C4-2B (cell line): ENCODE measurements at regions not wholly inside any gene's neighbourhood (a gene's known extent, or its start where the extent isn't known, plus 50 kb on each side); places are given as distances from the start of the nearest gene placed in this dataset.
"Not testable (repeated sequence)": the region's sequence is repeated elsewhere in the genome, so short reads cannot be mapped to it uniquely, and the experiment has no call there.

Experiments
- CTCF ChIP-seq: fragments of 450-650 bp; conservative IDR thresholded peaks from 2 replicates; pipeline ENCODE4 v1.5.1; 2017; ENCODE audit warnings: mild to moderate bottlenecking
- ZFX ChIP-seq: fragments of 450-650 bp; IDR thresholded peaks from 2 replicates; pipeline ENCODE4 v1.6.1; 2017

GRCh38 chr6:165124681-165125080 is 184.7 kb downstream of the C6orf118 start:
- not testable (repeated sequence) for TF ChIP-seq CTCF, ZFX
